HG03135 (cell line): ENCODE measurements at regions not wholly inside any gene's neighbourhood (a gene's known extent, or its start where the extent isn't known, plus 50 kb on each side); places are given as distances from the start of the nearest gene placed in this dataset.
"Not testable (repeated sequence)": the region's sequence is repeated elsewhere in the genome, so short reads cannot be mapped to it uniquely, and the experiment has no call there.

Experiments used
- ATAC-seq: cut with Tn5 transposase; IDR thresholded peaks from one replicate; pipeline ENCODE4 v1.9.1; 2021; ENCODE audit warnings: mild to moderate bottlenecking, moderate library complexity; ENCODE audit not compliant: unreplicated experiment

- no peak for ATAC-seq
Measured at GRCh38 chr14:22492622-22493542, 96.1 kb downstream of the DAD1 start.

- no peak for ATAC-seq
Measured at GRCh38 chr14:22491683-22492621, 97.1 kb downstream of the DAD1 start.

GRCh38 chr14:22491053-22491452 lies 98.0 kb downstream of the DAD1 start:
- ATAC-seq, result not testable (repeated sequence)

- ATAC-seq, result no peak
Measured at GRCh38 chr14:22489957-22490950, 98.8 kb downstream of the DAD1 start.

- ATAC-seq, result no peak
Measured at GRCh38 chr14:22489244-22489545, 99.8 kb downstream of the DAD1 start.

GRCh38 chr14:22488522-22489243 lies 100.3 kb downstream of the DAD1 start:
- no peak for ATAC-seq

GRCh38 chr14:22487941-22488340 lies 101.1 kb downstream of the DAD1 start:
- no peak for ATAC-seq

- no peak for ATAC-seq
Measured at GRCh38 chr14:22487401-22487800, 101.6 kb downstream of the DAD1 start.

- ATAC-seq, result no peak
Measured at GRCh38 chr14:22486675-22487074, 102.3 kb downstream of the DAD1 start.

- ATAC-seq, result no peak
Measured at GRCh38 chr14:22485649-22486048, 103.4 kb downstream of the DAD1 start.

- ATAC-seq, result no peak
Measured at GRCh38 chr14:22485178-22485577, 103.8 kb downstream of the DAD1 start.

GRCh38 chr14:22484632-22485031 lies 104.4 kb downstream of the DAD1 start:
- ATAC-seq, result no peak

GRCh38 chr14:22483863-22484593 lies 105.0 kb downstream of the DAD1 start:
- no peak for ATAC-seq

- ATAC-seq, result no peak
Measured at GRCh38 chr14:22482782-22483553, 106.1 kb downstream of the DAD1 start.

GRCh38 chr14:22482085-22482694 lies 106.8 kb downstream of the DAD1 start:
- ATAC-seq, result no peak

- ATAC-seq, result no peak
Measured at GRCh38 chr14:22481546-22481945, 107.5 kb downstream of the DAD1 start.

GRCh38 chr14:22479776-22480464 lies 109.1 kb downstream of the DAD1 start:
- no peak for ATAC-seq
